SK-N-SH treated with all-trans-retinoic acid at 6 μM for 48 hours (cell line): ENCODE measurements at regions not wholly inside any gene's neighbourhood (a gene's known extent, or its start where the extent isn't known, plus 50 kb on each side); places are given as distances from the start of the nearest gene placed in this dataset.

Experiments
- RARB ChIP-seq: fragments of 250-450 bp; sonication (Bioruptor Pico); IDR thresholded peaks from 2 replicates; pipeline ENCODE4 v1.8.0; 2021; ENCODE audit warnings: mild to moderate bottlenecking, moderate library complexity
- ZFP3 ChIP-seq: fragments of 250-450 bp; sonication (Bioruptor Pico); IDR thresholded peaks from 2 replicates; pipeline ENCODE4 v1.5.0; 2020; ENCODE audit warnings: mild to moderate bottlenecking, moderate library complexity
- ZFP30 ChIP-seq: fragments of 450-650 bp; formaldehyde crosslinking; IDR thresholded peaks from 2 replicates; pipeline ENCODE4 v1.5.0; 2022; ENCODE audit warnings: mild to moderate bottlenecking, moderate library complexity
- ZNF565 ChIP-seq: fragments of 450-650 bp; formaldehyde crosslinking; conservative IDR thresholded peaks from 2 replicates; pipeline ENCODE4 v1.5.0; 2020; ENCODE audit warnings: low read depth, mild to moderate bottlenecking, moderate library complexity

DNA sequence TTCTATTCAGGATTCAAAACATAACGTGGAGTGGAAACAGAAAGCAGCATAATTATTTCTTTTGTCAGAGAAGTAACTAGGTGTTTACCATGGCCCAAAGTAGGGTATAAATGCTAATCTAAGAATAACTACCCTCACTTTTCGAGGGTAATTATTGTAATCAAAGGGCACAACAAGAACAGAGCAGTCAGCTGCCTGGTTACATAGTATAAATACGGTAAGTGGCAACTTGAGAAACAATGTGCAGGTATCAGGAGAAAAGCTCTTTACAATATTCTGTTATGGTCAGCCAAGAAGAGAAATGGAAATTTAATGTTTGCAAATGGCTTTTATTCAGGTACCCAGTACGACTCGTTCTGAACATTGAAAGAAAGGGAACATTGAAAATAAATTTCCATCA is 242.0 kb upstream of the NPY start:
- TF ChIP-seq ZFP30 (CRISPR knock-in tag) = no peak
- no peak for TF ChIP-seq ZFP3 (CRISPR knock-in tag)
- no peak for TF ChIP-seq RARB
- no peak for TF ChIP-seq ZNF565
